ENCODE measurements at regions not wholly inside any gene's neighbourhood (a gene's known extent, or its start where the extent isn't known, plus 50 kb on each side); places are given as distances from the start of the nearest gene placed in this dataset.

DNA sequence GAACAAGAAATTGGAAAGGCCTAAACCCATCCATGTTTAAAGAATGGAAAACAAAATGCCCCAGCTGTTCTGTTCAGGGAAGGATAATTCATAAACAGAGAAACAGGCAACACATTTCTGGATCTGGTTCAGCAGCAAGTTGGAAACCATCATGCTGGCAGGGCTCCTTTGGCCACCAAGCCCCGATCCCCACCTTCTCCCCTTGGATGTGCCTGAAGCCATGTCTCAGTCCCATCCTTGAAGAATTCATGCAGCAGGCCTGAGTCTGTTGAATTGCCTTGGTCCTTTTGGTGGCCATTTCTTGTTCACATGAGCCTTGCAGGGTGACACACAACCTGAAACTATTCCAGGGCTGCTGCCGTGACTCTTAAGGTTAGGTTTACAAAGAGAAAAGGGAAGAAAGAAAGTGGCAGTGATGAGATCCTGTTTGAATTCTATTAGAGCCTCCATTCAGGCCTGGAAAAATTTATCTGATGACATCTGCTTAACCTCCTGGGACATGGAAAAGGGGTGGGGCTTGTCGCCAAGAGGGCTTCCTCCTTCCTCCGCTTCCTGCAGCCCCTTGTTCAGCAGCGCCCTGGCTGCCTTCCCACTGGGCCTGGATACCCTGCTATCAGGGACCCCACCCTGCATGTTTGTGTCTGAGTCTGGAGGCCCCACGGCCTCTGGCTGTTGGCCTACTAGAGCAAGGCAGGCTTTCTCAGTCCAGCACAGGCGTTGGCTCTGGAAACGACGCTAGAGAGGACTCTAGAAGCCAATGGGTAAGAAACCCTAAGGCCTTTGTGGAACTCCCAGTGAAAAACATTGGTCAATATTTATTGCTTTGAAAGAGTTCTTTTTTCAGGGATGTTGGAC lies 341.9 kb downstream of the C12orf75 start:
- peaks cover 0 to 5% (median 3%) of the 10 kb centered on the region in 3 donors for H3K4me1 ChIP-seq (ENCODE audit: control insufficient read depth in 2 of 3, insufficient read depth in 2 of 3, low read depth in 1 of 3, low read length in 3 of 3)
- no peaks in the 10 kb centered on the region for H3K36me3 ChIP-seq (ENCODE audit: control insufficient read depth in 2 of 3, insufficient read depth in 3 of 3, low read length in 3 of 3)
- H3K4me3 ChIP-seq (ENCODE audit: low read length in 3 of 3): no peak overlapping the region
- FAIRE-seq: no peak
- DNase-seq: peak in 4 of 5 donors; percentile 22 to 91 (median 52)
- H3K27me3 ChIP-seq (ENCODE audit: control insufficient read depth, insufficient read depth, low read length): no peaks in the 10 kb centered on the region
- peak overlapping the region in 1 of 2 donors; percentile 11 for H3K27ac ChIP-seq (ENCODE audit: low read depth in 2 of 2, low read length in 2 of 2)
- H3K9me3 ChIP-seq (ENCODE audit: control insufficient read depth in 2 of 3, insufficient read depth in 1 of 3, low read length in 3 of 3): no peaks in the 10 kb centered on the region
- TF ChIP-seq, protein P1, sequence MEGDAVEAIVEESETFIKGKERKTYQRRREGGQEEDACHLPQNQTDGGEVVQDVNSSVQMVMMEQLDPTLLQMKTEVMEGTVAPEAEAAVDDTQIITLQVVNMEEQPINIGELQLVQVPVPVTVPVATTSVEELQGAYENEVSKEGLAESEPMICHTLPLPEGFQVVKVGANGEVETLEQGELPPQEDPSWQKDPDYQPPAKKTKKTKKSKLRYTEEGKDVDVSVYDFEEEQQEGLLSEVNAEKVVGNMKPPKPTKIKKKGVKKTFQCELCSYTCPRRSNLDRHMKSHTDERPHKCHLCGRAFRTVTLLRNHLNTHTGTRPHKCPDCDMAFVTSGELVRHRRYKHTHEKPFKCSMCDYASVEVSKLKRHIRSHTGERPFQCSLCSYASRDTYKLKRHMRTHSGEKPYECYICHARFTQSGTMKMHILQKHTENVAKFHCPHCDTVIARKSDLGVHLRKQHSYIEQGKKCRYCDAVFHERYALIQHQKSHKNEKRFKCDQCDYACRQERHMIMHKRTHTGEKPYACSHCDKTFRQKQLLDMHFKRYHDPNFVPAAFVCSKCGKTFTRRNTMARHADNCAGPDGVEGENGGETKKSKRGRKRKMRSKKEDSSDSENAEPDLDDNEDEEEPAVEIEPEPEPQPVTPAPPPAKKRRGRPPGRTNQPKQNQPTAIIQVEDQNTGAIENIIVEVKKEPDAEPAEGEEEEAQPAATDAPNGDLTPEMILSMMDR (IDR thresholded peaks at IDR 0.05; ENCODE audit: borderline replicate concordance, extremely low read depth, insufficient read depth): no peak
- H3K9ac ChIP-seq (ENCODE audit: low read length in 3 of 3): no peak overlapping the region
- intact Hi-C loops (cut with DNase I): no loop called here

DNA sequence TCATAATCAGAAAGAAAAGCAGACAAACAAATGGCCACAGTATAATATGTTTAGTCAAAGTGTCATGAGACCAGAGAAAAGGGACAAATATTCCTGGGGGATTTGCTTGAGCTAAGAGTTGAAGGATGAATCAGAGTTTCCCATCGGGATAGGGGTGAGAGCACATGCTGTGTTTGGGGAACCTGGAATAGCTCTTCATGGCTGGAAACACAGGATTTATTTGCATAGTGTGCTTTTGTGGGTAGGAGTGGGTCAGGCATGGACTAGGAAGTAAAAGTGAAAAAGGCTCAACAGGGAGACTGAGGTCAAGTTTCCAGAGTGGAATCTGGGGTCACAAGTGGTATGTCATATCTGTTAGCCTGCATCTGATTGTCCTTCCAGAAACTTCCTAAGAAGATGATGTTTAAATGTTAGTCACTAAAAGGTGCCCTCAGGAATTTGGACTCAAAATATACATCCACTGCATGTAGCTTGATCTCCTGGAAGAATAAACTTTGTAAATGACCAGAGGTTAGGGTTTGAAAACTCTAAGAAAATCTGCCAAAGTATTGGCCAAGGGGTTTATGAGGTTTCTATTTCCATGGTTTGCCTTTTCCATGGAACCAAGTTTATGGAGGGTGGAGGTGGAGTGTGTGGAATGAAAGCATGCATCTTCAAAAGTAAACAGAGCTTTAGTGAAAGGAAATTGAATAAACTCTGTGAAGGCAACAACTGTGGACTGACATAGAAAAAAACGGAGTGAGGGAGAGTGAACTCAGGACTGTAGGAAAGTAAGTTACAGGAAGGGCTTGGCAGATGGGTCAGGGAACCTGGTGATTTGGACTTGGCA lies 344.6 kb downstream of the C12orf75 start:
- Histone ChIP-seq H3K4me1 (ENCODE audit: control insufficient read depth in 2 of 3, insufficient read depth in 2 of 3, low read depth in 1 of 3, low read length in 3 of 3) (peaks cover 0 to 5% (median 3%) of the 10 kb centered on the region in 3 donors), H3K4me3 (ENCODE audit: low read length in 3 of 3) (no peak overlapping the region), H3K27me3 (ENCODE audit: control insufficient read depth, insufficient read depth, low read length) (no peaks in the 10 kb centered on the region), H3K9me3 (ENCODE audit: control insufficient read depth in 2 of 3, insufficient read depth in 1 of 3, low read length in 3 of 3) (no peaks in the 10 kb centered on the region), H3K9ac (ENCODE audit: low read length in 3 of 3) (no peak overlapping the region), H3K27ac (ENCODE audit: low read depth in 2 of 2, low read length in 2 of 2) (no peak overlapping the region), H3K36me3 (ENCODE audit: control insufficient read depth in 2 of 3, insufficient read depth in 3 of 3, low read length in 3 of 3) (no peaks in the 10 kb centered on the region)
- FAIRE-seq: no peak
- TF ChIP-seq, protein P1 (IDR thresholded peaks at IDR 0.05; ENCODE audit: borderline replicate concordance, extremely low read depth, insufficient read depth): no peak
- intact Hi-C loops (cut with DNase I): no loop called here
- no peak for DNase-seq

DNA sequence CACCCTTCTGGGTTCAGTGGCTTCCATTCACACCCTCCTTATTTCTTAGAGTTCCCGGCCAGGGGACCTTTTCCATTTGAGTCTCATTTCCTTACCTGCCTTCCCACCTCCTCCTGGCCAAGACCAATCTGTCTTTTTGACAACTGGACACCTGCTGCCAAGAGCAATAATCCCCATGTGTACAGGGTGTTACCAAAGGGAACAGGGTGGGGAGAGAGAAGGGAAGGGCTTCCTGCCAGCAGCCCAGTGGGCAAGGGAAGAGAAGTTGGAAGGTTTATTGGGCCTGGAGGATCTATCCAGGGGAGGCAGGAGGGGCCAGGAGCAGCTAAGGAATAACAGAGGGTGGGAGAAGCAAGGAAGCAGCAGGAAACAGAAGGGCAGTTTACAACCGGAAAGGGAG lies 346.2 kb downstream of the C12orf75 start:
- H3K36me3 ChIP-seq (ENCODE audit: control insufficient read depth in 2 of 3, insufficient read depth in 3 of 3, low read length in 3 of 3): no peaks in the 10 kb centered on the region
- TF ChIP-seq, protein P1 (IDR thresholded peaks at IDR 0.05; ENCODE audit: borderline replicate concordance, extremely low read depth, insufficient read depth): no peak
- DNase-seq (peak in 2 of 5 donors; percentile 18 to 83), FAIRE-seq (no peak)
- H3K4me1 ChIP-seq (ENCODE audit: control insufficient read depth in 2 of 3, insufficient read depth in 2 of 3, low read depth in 1 of 3, low read length in 3 of 3): peaks cover 0 to 3% (median under 1%) of the 10 kb centered on the region in 3 donors
- no peaks in the 10 kb centered on the region for H3K27me3 ChIP-seq (ENCODE audit: control insufficient read depth, insufficient read depth, low read length)
- no peak overlapping the region for H3K9ac ChIP-seq (ENCODE audit: low read length in 3 of 3)
- no peak overlapping the region for H3K27ac ChIP-seq (ENCODE audit: low read depth in 2 of 2, low read length in 2 of 2)
- no peaks in the 10 kb centered on the region for H3K9me3 ChIP-seq (ENCODE audit: control insufficient read depth in 2 of 3, insufficient read depth in 1 of 3, low read length in 3 of 3)
- H3K4me3 ChIP-seq (ENCODE audit: low read length in 3 of 3): no peak overlapping the region
- intact Hi-C loops (cut with DNase I): no loop called here

Data from kidney (tissue), 13 donors.